Muscle layer of duodenum (tissue), 2 donors: ENCODE measurements at regions not wholly inside any gene's neighbourhood (a gene's known extent, or its start where the extent isn't known, plus 50 kb on each side); places are given as distances from the start of the nearest gene placed in this dataset.

Experiments used
- H3K27ac ChIP-seq: one replicate; pipeline ENCODE4 v1.7.0; 2013; ENCODE audit warnings: mild to moderate bottlenecking, low read length
- H3K27me3 ChIP-seq: one replicate; pipeline ENCODE4 v1.7.0; 2013; ENCODE audit warnings: low read depth, mild to moderate bottlenecking, control low read depth, low read length
- H3K36me3 ChIP-seq, 2 donors: one replicate each; pipeline ENCODE4 v1.7.0; 2013; ENCODE audit warnings: low read length in 2 of 2, control low read depth in 1 of 2, mild to moderate bottlenecking in 1 of 2; ENCODE audit not compliant: insufficient read depth in 2 of 2, control insufficient read depth in 1 of 2
- H3K4me1 ChIP-seq, 2 donors: one replicate each; pipeline ENCODE4 v1.7.0; 2013; ENCODE audit warnings: low read length in 2 of 2, mild to moderate bottlenecking in 2 of 2, control low read depth in 1 of 2, moderate library complexity in 1 of 2; ENCODE audit not compliant: insufficient read depth in 2 of 2, control insufficient read depth in 1 of 2
- H3K4me3 ChIP-seq, 2 donors: one replicate each; pipeline ENCODE4 v1.7.0; 2013; ENCODE audit warnings: low read length in 2 of 2, low read depth in 1 of 2, mild to moderate bottlenecking in 1 of 2
- H3K9me3 ChIP-seq, 2 donors: one replicate each; pipeline ENCODE4 v1.7.0; 2013; ENCODE audit warnings: low read length in 2 of 2, control low read depth in 1 of 2, mild to moderate bottlenecking in 1 of 2; ENCODE audit not compliant: control insufficient read depth in 1 of 2
- donor health status: healthy.

- no peaks in the 10 kb centered on the region for H3K36me3 ChIP-seq
- H3K27ac ChIP-seq, result no peak overlapping the region
- no peak overlapping the region for H3K4me3 ChIP-seq
- H3K27me3 ChIP-seq, result no peaks in the 10 kb centered on the region
- H3K4me1 ChIP-seq, result peaks cover 0 to 2% of the 10 kb centered on the region in 2 donors
- no peaks in the 10 kb centered on the region for H3K9me3 ChIP-seq
Measured at GRCh38 chr2:121099329-121100290, 185.4 kb downstream of the TFCP2L1 start.

DNA sequence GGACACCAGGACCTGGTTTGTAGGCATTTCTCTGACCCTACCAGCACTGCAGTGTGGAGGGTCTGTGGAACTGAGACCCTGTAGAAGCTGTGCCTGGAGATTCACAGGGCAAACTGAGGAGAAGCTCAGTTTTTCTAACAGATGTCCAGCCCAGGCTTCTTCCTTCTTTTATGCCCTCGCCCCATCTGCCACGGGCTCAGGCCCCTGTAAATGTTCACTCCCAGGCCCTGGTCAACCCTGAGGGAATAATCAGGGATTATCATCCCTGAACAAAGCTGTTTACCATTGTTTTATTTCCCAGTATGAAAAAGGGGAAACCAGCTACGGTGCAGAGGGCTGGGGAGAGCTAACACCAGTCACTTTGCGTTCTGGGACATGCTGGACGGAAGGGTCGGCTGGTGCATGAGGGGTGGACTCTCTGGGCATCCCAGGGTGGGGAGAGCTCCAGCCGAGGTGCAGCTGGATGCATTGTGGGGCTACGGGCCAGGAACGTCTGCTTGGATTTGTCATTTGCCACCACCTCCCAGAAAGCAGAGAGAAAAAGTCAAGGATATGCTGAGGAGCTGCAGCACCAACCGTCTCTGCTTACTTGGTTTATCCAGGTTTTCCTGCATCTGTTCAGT, 183.8 kb downstream of the TFCP2L1 start:
- Histone ChIP-seq H3K9me3 (no peaks in the 10 kb centered on the region), H3K4me3 (no peak overlapping the region), H3K27ac (no peak overlapping the region), H3K4me1 (peaks cover 0 to 2% of the 10 kb centered on the region in 2 donors), H3K36me3 (no peaks in the 10 kb centered on the region), H3K27me3 (no peaks in the 10 kb centered on the region)

DNA sequence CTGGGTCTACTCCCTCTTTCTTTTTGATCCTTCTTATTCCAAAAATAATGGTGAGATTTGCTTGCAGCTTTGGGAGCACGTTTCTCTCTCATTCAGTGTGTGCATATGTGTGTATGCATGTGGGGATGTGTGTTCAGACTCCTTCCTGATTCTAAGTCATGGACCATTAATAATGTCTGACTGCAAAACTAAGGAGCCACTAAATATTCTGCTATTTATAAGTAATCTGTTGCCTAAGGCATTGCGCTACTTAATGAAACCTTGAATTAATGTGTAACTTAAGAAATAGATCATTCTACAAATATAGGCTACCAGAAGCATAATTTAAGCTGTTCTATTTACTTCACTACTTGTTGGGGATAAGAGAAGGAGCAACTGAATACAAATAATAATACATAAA, 182.1 kb downstream of the TFCP2L1 start:
- H3K9me3 ChIP-seq, result no peaks in the 10 kb centered on the region
- peaks cover 0 to 2% of the 10 kb centered on the region in 2 donors for H3K4me1 ChIP-seq
- no peak overlapping the region for H3K27ac ChIP-seq
- no peak overlapping the region for H3K4me3 ChIP-seq
- H3K27me3 ChIP-seq, result no peaks in the 10 kb centered on the region
- H3K36me3 ChIP-seq, result no peaks in the 10 kb centered on the region

DNA sequence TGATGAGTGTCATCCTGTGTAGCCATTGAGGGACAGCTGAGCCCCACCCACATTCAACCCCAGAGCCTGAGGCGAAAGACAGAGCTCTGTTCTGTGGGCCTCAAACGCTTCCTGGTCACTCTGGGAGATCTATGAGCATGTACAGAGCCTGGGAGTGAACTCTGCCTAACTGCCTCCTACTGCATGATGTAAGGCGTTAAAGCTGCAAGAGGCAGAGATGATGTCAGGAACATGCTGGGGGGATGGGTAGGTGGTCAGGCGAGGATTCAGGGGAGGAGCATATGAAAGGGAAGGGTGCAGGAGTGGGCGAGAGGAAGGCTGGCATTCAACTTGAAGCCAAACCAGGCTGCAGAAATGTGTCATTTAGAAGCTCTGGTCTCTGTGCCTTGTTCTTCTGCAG, 181.0 kb downstream of the TFCP2L1 start:
- H3K27ac ChIP-seq, result no peak overlapping the region
- H3K36me3 ChIP-seq, result no peaks in the 10 kb centered on the region
- peaks cover 0 to 2% of the 10 kb centered on the region in 2 donors for H3K4me1 ChIP-seq
- H3K27me3 ChIP-seq, result no peaks in the 10 kb centered on the region
- H3K9me3 ChIP-seq, result no peaks in the 10 kb centered on the region
- no peak overlapping the region for H3K4me3 ChIP-seq

- Histone ChIP-seq H3K9me3 (no peaks in the 10 kb centered on the region), H3K27me3 (no peaks in the 10 kb centered on the region), H3K36me3 (no peaks in the 10 kb centered on the region), H3K4me1 (no peaks in the 10 kb centered on the region), H3K4me3 (no peak overlapping the region), H3K27ac (no peak overlapping the region)
Measured at GRCh38 chr2:121104721-121105141, 180.3 kb downstream of the TFCP2L1 start.

GRCh38 chr2:121110924-121111323, 174.1 kb downstream of the TFCP2L1 start:
- Histone ChIP-seq H3K27me3 (no peaks in the 10 kb centered on the region), H3K9me3 (no peaks in the 10 kb centered on the region), H3K4me1 (no peaks in the 10 kb centered on the region), H3K27ac (no peak overlapping the region), H3K36me3 (no peaks in the 10 kb centered on the region), H3K4me3 (no peak overlapping the region)

DNA sequence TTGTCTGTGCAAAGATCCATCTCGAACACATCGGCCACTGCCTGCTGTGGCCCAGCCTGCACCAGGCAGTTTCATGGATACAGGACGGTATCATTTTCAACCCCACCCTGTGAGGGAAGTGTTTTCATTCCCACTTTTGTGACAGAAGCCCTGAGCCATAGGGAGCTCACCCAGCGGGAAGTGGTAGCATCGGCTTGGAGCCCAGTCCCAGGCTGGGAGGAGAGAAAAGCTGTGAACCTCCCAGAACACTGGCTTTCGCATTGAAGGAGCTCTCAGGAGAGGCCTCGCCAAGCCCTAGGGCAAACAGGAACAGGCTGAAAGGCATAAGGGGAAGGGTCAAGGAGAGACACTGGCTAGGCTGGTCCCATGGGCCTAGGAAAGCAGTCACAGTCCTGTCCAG, 166.1 kb downstream of the TFCP2L1 start:
- H3K36me3 ChIP-seq, result no peaks in the 10 kb centered on the region
- H3K4me3 ChIP-seq, result no peak overlapping the region
- no peaks in the 10 kb centered on the region for H3K9me3 ChIP-seq
- H3K4me1 ChIP-seq, result no peaks in the 10 kb centered on the region
- H3K27ac ChIP-seq, result no peak overlapping the region
- H3K27me3 ChIP-seq, result no peaks in the 10 kb centered on the region

DNA sequence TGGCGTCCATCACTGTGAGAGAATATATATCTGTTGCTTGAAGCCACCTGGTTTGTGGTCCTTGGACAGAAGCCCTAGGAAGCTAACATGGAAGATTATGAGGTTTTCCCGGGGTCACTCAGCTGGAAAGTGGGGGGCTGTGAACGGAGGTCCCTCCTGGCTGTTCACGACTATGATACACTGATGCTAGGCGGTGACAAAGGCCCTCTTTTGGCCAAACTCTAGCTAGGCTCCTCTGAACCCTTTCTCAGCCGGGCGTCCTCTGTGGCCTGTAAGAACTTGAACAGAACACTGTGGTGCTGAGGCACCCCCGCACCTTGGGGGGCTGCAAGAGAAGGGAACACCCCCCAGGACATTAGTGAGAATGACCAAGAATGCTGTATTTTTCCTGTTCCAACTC, 164.6 kb downstream of the TFCP2L1 start:
- no peak overlapping the region for H3K4me3 ChIP-seq
- no peaks in the 10 kb centered on the region for H3K4me1 ChIP-seq
- H3K27me3 ChIP-seq, result no peaks in the 10 kb centered on the region
- H3K9me3 ChIP-seq, result no peaks in the 10 kb centered on the region
- H3K27ac ChIP-seq, result no peak overlapping the region
- H3K36me3 ChIP-seq, result no peaks in the 10 kb centered on the region

DNA sequence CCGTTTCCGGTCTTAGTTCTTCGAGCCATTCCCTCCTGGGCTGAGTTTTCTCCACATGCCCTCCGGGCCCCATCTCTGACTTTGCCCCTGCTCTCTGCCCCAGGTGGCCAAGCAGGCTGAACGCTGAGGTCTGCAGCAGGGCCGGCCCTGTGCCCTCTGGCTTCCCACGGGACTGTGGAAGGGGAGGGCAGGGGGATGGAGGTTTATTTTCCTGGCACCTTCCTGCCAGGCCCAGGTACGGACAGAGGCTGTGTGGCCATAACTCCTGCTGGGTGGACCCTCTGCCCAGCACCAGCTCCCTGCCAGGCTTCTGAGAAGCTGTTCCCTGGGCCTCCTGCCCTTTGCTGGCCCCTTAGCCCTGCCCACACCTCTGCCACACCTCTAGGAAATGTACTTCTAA, 164.0 kb downstream of the TFCP2L1 start:
- Histone ChIP-seq H3K4me3 (no peak overlapping the region), H3K27ac (no peak overlapping the region), H3K27me3 (no peaks in the 10 kb centered on the region)

DNA sequence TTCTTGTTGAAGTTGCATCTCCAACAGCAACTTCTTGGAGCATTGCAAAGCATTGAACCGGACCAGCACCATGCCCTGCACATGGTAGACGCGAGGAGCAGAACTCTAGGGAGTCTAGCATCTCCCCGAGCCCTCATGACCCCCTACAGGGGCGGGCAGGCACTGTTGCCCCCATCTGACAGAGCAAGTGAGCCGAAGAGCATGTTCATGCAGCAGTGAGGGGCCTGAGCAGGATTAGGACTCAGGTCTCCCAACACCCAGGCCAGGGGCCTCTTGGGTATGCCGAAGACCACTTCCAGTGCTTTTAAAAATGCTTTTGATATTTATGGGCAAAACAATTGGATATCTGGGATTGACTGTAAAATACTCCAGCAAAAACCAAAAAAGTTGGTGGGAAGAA, 163.3 kb downstream of the TFCP2L1 start:
- Histone ChIP-seq H3K27me3 (no peaks in the 10 kb centered on the region), H3K4me3 (no peak overlapping the region), H3K27ac (no peak overlapping the region), H3K4me1 (no peaks in the 10 kb centered on the region), H3K9me3 (no peaks in the 10 kb centered on the region), H3K36me3 (no peaks in the 10 kb centered on the region)

More for the DNA sequence above, 164.0 kb downstream of the TFCP2L1 start:
- H3K4me1 ChIP-seq, result no peaks in the 10 kb centered on the region
- H3K9me3 ChIP-seq, result no peaks in the 10 kb centered on the region
- H3K36me3 ChIP-seq, result no peaks in the 10 kb centered on the region

- Histone ChIP-seq H3K36me3 (no peaks in the 10 kb centered on the region), H3K27me3 (no peaks in the 10 kb centered on the region), H3K9me3 (no peaks in the 10 kb centered on the region), H3K4me3 (no peak overlapping the region), H3K4me1 (no peaks in the 10 kb centered on the region), H3K27ac (no peak overlapping the region)
Measured at GRCh38 chr2:121123268-121123667, 161.7 kb downstream of the TFCP2L1 start.
